ENCODE measurements at regions not wholly inside any gene's neighbourhood (a gene's known extent, or its start where the extent isn't known, plus 50 kb on each side); places are given as distances from the start of the nearest gene placed in this dataset.

DNA sequence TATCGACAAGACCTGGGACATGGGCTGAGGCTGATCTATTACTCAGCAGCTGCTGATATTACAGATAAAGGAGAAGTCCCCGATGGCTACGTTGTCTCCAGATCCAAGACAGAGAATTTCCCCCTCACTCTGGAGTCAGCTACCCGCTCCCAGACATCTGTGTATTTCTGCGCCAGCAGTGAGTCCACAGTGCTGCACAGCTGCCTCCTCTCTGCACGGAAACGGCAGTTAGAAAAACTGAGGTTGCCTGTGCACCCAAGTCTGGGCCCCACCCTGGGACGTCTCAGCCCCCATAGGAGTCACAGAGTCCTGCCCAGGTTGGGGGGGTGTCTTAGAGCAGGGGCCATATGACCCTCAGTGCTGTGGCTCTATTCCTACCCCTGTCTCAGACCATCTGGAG is 167.4 kb upstream of the PRSS58 start:
- TF ChIP-seq, protein P1, sequence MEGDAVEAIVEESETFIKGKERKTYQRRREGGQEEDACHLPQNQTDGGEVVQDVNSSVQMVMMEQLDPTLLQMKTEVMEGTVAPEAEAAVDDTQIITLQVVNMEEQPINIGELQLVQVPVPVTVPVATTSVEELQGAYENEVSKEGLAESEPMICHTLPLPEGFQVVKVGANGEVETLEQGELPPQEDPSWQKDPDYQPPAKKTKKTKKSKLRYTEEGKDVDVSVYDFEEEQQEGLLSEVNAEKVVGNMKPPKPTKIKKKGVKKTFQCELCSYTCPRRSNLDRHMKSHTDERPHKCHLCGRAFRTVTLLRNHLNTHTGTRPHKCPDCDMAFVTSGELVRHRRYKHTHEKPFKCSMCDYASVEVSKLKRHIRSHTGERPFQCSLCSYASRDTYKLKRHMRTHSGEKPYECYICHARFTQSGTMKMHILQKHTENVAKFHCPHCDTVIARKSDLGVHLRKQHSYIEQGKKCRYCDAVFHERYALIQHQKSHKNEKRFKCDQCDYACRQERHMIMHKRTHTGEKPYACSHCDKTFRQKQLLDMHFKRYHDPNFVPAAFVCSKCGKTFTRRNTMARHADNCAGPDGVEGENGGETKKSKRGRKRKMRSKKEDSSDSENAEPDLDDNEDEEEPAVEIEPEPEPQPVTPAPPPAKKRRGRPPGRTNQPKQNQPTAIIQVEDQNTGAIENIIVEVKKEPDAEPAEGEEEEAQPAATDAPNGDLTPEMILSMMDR (IDR thresholded peaks at IDR 0.05 in 8 of 11, conservative IDR thresholded peaks at IDR 0.05 in 3 of 11) = no peak
- no peak for TF ChIP-seq POLR2A (IDR thresholded peaks at IDR 0.05)

All from spleen (tissue), 7 donors.